Transverse colon (tissue), 4 donors: ENCODE measurements at regions not wholly inside any gene's neighbourhood (a gene's known extent, or its start where the extent isn't known, plus 50 kb on each side); places are given as distances from the start of the nearest gene placed in this dataset.

Source experiments
- DNase-seq: peaks from one replicate; pipeline ENCODE4 v3.0.0-alpha.2; 2019
- H3K27ac ChIP-seq, 4 donors: fragments of 200-600 bp; sonication (generic); 2 replicates each; pipeline ENCODE4 v1.5.1; 2016 to 2018; ENCODE audit warnings: inconsistent platforms in 4 of 4
- H3K27me3 ChIP-seq: fragments of 200-600 bp; sonication (generic); 2 replicates; pipeline ENCODE4 v1.5.1; 2017; ENCODE audit warnings: inconsistent platforms
- H3K36me3 ChIP-seq, 4 donors: fragments of 200-600 bp; sonication (generic); 2 replicates each; pipeline ENCODE4 v1.5.1; 2017 to 2019; ENCODE audit warnings: inconsistent platforms in 4 of 4
- H3K4me1 ChIP-seq, 4 donors: fragments of 200-600 bp; sonication (generic); 2 replicates each; pipeline ENCODE4 v1.5.1; 2017 to 2020; ENCODE audit warnings: inconsistent platforms in 4 of 4
- H3K4me3 ChIP-seq, 4 donors: fragments of 200-600 bp; sonication (generic); 1 replicate in 1 of 4; 2 replicates in 3 of 4; pipeline versions ENCODE4 v1.5.1 to v1.6.1; 2017 to 2019; ENCODE audit warnings: inconsistent platforms in 4 of 4
- H3K9me3 ChIP-seq, 2 donors: fragments of 200-600 bp; sonication (generic); 2 replicates each; pipeline ENCODE4 v1.5.1; 2017 to 2019; ENCODE audit warnings: inconsistent platforms in 2 of 2
- EP300 ChIP-seq: sonication (generic); formaldehyde crosslinking; IDR thresholded peaks from one replicate; pipeline ENCODE4 v1.6.1; 2017; ENCODE audit warnings: antibody characterized with exemption, low read depth
- POLR2A ChIP-seq: fragments of 450-650 bp; IDR thresholded peaks from one replicate; pipeline ENCODE4 v1.6.1; 2016; ENCODE audit warnings: antibody characterized with exemption, mild to moderate bottlenecking, moderate library complexity
- POLR2AphosphoS5 ChIP-seq, 3 donors: sonication (generic); formaldehyde crosslinking; IDR thresholded peaks; one replicate each; pipeline ENCODE4 v1.6.1; 2016; ENCODE audit warnings: antibody characterized with exemption in 3 of 3
- WGBS, 2 donors: methylation state at CpG; one replicate each; pipeline ENCODE4 v1.1.5; 2018; ENCODE audit warnings: low coverage in 1 of 2; 5-methylcytosine and 5-hydroxymethylcytosine counted together
- in situ Hi-C, 4 donors: fragments of 200-750 bp; cut with MboI; loops; one replicate each; pipeline versions ENCODE4 v1.15.0 to v1.15.1; 2017; ENCODE audit warnings: low sequenced_read_pairs in 3 of 4, low pct_ligation_motif_present in 1 of 4, low pct_unique_long_range_greater_than_20kb in 1 of 4
- intact Hi-C: fragments of 100-400 bp; cut with DNase I; formaldehyde crosslinking; loops from one replicate; pipeline ENCODE4 v1.15.1; 2023; ENCODE audit warnings: low total_unique reads
- TF ChIP-seq, protein P1 (sequence below), 5 experiments: fragments of 200-600 bp in 3 of 5; fragments of 450-650 bp in 2 of 5; sonication (generic) in 3 of 5; IDR thresholded peaks; 1 replicate in 2 of 5; 2 replicates in 3 of 5; pipeline ENCODE4 v1.5.1; 2016 to 2017; ENCODE audit warnings: antibody characterized with exemption in 5 of 5, inconsistent platforms in 3 of 5, mild to moderate bottlenecking in 2 of 5, moderate library complexity in 1 of 5

DNA sequence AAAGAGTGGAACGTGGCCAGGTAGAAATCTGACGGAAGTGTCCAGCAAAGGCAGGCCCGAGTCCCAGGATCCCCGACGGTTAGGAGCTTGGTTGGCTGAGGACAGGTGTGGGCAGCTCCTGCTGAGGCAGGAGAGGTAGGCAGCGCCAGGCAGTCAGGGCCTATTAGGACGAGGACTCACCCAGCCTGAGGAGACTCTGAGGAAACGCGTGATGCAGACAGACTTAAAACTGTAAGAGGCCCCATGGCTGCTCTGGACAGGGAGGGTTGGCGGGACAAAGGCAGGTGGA lies 255.7 kb upstream of the SFSWAP start:
- Histone ChIP-seq H3K27ac (no peak overlapping the region), H3K36me3 (no peaks in the 10 kb centered on the region), H3K27me3 (peaks cover 7% of the 10 kb centered on the region), H3K4me3 (no peak overlapping the region), H3K9me3 (no peaks in the 10 kb centered on the region), H3K4me1 (no peaks in the 10 kb centered on the region)
- 71 to 82% methylated on average over 5 to 10 of the region's 10 CpGs for WGBS, 2 donors
- in situ Hi-C loops, result no loop called here
- intact Hi-C loops, result no loop called here
- TF ChIP-seq POLR2A, result no peak
- TF ChIP-seq, protein P1, sequence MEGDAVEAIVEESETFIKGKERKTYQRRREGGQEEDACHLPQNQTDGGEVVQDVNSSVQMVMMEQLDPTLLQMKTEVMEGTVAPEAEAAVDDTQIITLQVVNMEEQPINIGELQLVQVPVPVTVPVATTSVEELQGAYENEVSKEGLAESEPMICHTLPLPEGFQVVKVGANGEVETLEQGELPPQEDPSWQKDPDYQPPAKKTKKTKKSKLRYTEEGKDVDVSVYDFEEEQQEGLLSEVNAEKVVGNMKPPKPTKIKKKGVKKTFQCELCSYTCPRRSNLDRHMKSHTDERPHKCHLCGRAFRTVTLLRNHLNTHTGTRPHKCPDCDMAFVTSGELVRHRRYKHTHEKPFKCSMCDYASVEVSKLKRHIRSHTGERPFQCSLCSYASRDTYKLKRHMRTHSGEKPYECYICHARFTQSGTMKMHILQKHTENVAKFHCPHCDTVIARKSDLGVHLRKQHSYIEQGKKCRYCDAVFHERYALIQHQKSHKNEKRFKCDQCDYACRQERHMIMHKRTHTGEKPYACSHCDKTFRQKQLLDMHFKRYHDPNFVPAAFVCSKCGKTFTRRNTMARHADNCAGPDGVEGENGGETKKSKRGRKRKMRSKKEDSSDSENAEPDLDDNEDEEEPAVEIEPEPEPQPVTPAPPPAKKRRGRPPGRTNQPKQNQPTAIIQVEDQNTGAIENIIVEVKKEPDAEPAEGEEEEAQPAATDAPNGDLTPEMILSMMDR (IDR thresholded peaks at IDR 0.05), result no peak
- no peak for TF ChIP-seq EP300
- no peak for TF ChIP-seq POLR2AphosphoS5 (IDR thresholded peaks at IDR 0.05)
- DNase-seq, result no peak

DNA sequence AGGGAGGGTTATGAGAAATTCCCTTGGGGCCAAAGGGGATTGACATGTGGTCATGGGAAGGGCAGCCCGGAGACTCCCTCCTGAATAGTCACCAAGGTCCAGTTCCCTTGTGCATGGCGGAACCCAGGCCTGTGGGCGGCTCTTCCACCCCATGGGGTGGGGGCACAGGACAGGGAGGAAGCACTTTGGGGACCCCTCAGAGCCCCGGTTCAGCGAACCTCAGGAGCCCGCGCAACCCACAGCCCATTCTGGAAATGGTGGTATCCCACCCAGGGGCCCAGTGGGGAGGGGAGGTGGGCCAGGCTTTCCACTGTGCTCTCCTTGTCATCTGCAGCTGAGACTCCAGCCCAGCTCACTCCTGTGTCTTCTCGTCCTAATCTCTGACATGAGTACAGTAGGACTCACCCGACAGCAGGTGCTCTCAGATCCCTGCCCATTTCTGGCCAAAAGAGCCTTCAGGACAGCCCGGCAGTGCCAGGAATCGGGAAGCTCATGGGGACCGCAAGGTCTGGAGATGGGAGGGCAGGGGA lies 255.2 kb upstream of the SFSWAP start:
- WGBS, 2 donors, result 87 to 96% methylated on average over 3 to 8 of the region's 12 CpGs
- H3K36me3 ChIP-seq, result no peaks in the 10 kb centered on the region
- no peaks in the 10 kb centered on the region for H3K9me3 ChIP-seq
- TF ChIP-seq EP300 (no peak), POLR2A (no peak), POLR2AphosphoS5 (IDR thresholded peaks at IDR 0.05) (no peak)
- TF ChIP-seq, protein P1 (IDR thresholded peaks at IDR 0.05), result no peak
- no peak for DNase-seq
- H3K4me3 ChIP-seq, result no peak overlapping the region
- in situ Hi-C loops (no loop called here), intact Hi-C loops (no loop called here)
- peaks cover 7% of the 10 kb centered on the region for H3K27me3 ChIP-seq
- no peak overlapping the region for H3K27ac ChIP-seq
- no peaks in the 10 kb centered on the region for H3K4me1 ChIP-seq

DNA sequence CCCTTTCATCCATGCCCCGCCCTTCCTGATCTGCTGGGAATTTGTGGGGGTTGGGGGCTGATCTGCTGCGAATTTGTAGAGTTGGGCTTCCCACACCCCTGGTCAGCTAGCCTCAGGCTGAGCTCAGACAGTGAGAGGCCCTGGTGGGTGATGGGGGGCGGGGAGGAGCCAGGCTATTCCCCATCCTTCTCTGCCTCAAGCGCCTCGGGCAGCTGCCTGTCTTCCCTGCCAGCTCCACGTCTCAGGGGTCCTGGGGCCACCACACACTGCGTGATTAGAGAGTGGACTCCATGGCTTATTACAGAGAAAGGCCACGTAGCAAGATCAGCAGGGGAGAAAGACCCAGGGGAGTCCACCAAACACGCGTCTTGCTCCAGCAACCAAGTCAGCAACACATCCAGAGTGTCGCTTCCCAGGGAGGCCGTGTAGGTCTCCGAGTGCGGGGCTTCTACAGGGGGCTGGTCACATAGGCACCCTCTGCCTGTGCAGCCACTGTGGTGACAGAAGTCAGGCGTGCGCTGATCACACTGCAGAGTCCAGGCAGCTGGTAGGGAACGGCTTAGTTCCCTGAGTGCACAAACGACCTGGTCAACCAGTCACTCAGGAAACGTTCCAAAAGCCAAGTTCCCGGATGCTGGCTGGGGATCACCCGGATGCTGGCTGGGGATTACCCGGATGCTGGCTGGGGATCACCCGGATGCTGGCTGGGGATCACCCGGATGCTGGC lies 254.4 kb upstream of the SFSWAP start:
- Histone ChIP-seq H3K9me3 (no peaks in the 10 kb centered on the region), H3K4me3 (no peak overlapping the region), H3K36me3 (no peaks in the 10 kb centered on the region), H3K27ac (no peak overlapping the region), H3K4me1 (no peaks in the 10 kb centered on the region), H3K27me3 (peaks cover 7% of the 10 kb centered on the region)
- 66 to 90% methylated on average over 2 to 21 of the region's 24 CpGs for WGBS, 2 donors
- intact Hi-C loops, result no loop called here
- no peak for DNase-seq
- TF ChIP-seq EP300 (no peak), POLR2AphosphoS5 (IDR thresholded peaks at IDR 0.05) (no peak), POLR2A (no peak)
- TF ChIP-seq, protein P1 (IDR thresholded peaks at IDR 0.05), result no peak
- in situ Hi-C loops, result no loop called here

DNA sequence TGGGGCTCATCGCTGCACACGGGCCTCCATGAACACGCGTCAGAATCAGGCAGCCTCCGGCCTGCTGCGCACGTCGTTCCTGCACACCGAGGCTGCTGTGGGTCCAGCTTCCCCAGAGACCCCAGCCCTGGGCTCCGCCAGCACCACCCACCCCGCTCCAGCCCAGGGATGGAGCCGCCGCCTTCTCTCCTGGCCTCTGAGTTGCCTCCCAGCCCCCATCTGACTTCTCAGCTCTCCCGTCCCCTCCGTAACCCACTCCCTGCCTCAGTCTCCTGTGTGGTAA lies 253.9 kb upstream of the SFSWAP start:
- Histone ChIP-seq H3K9me3 (no peaks in the 10 kb centered on the region), H3K27me3 (peaks cover 7% of the 10 kb centered on the region), H3K4me3 (no peak overlapping the region), H3K27ac (no peak overlapping the region), H3K36me3 (no peaks in the 10 kb centered on the region), H3K4me1 (no peaks in the 10 kb centered on the region)
- TF ChIP-seq, protein P1 (IDR thresholded peaks at IDR 0.05), result no peak
- no peak for TF ChIP-seq POLR2A
- no peak for DNase-seq
- in situ Hi-C loops (no loop called here), intact Hi-C loops (no loop called here)
- 90 to 91% methylated on average over 6 to 11 of the region's 15 CpGs for WGBS, 2 donors
